Stimulated activated CD4-positive, alpha-beta T cell treated with anti-CD3 and anti-CD28 coated beads, TNF-alpha, amount 100 ng/mL, for 24 hours (primary cell): ENCODE measurements at regions not wholly inside any gene's neighbourhood (a gene's known extent, or its start where the extent isn't known, plus 50 kb on each side); places are given as distances from the start of the nearest gene placed in this dataset.

Source experiments
- DNase-seq, 3 experiments: peaks; one replicate each; pipeline ENCODE4 v3.0.0-alpha.2; 2020; ENCODE audit warnings: low read depth in 3 of 3

- DNase-seq: no peak
Observed at GRCh38 chr6:170232186-170233002, 58.5 kb downstream of the DLL1 start.

- DNase-seq: no peak
Observed at GRCh38 chr6:170231293-170232185, 59.3 kb downstream of the DLL1 start.

DNA sequence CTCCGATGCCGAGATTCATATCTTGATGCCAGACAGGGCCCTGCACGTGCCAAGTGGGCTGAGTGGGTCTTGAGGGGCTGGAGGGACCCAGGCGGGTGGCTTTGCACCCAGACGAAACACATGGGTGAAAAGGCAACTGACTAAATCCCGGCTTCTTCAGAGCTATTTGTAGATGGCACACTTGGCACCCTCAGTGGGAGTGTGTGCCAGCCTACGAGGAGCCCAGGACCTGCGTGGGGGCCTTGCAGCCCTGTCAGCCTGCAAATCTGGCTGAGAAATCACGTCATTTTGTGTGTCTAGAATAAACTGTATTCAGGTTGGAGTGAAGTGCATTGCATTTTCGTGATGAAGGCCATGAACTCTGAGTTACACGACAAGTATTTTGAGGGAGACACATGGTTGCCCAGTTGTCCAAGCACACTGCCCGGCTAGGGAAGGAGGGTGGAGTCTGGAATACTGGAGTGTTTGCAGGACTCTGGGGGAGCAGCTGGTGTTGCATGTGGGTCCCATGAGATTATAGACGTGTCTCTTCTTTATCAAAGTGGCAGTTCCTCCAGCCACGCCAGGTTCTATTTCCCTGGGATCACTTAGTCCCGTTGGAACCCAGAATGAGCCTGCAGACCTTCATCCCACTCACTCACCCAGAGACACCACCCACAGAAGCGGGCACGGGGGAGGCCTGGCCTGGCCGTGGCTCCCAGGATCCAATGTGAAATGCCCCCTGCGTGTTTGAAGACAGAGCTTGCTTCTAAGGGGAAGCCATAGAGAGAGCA lies 60.2 kb downstream of the DLL1 start:
- DNase-seq: no peak

DNA sequence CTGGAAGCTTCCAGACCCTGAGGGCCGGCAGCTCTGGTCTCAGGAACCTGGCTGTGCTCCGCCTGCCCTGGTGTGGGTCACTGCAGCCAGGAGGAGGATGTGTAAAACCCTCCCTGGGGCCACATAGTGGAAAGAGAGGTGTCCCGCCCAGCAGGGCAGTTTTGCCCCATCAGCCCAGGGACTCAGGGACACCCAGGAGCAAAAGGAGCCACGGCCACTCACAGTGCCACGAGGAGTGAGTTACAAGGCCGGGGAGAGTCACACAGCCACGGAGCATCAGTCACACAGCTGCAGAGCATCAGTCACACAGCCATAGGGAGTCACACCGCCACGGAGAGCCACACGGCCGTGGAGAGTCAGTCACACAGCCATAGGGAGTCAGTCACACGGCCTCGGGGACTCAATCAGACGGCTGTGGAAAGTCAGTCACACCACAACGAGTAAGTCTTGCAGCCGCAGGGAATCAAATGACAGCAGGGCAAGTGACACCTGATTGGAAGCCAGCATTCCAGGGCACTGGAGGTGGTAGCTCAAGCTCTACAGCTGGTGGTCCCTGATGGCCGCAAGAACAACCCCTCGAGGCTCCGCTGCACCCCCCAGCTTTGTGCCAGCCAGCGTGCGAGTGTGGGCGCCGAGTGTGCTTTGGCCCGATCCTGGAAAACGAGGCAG lies 60.9 kb downstream of the DLL1 start:
- no peak for DNase-seq

GRCh38 chr6:170229396-170229795 lies 61.5 kb downstream of the DLL1 start:
- no peak for DNase-seq

DNA sequence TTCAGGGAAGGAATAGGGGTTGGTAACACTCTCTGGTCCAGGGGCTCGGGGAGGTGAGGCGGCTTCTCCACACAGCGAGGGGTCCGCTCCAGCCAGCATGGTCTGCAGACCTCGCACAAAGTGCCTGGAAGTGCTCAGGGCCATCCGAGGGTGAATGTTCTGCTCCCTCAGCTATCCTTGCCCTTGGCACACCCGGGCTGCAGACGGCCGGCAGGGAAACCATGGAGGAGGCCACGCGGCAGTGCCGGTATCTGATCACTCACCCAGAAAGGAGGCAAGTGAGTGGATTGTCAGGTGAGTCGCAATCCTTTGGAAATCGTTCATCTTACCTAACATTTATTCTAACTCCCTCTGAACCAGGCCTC lies 62.0 kb downstream of the DLL1 start:
- DNase-seq: no peak

DNA sequence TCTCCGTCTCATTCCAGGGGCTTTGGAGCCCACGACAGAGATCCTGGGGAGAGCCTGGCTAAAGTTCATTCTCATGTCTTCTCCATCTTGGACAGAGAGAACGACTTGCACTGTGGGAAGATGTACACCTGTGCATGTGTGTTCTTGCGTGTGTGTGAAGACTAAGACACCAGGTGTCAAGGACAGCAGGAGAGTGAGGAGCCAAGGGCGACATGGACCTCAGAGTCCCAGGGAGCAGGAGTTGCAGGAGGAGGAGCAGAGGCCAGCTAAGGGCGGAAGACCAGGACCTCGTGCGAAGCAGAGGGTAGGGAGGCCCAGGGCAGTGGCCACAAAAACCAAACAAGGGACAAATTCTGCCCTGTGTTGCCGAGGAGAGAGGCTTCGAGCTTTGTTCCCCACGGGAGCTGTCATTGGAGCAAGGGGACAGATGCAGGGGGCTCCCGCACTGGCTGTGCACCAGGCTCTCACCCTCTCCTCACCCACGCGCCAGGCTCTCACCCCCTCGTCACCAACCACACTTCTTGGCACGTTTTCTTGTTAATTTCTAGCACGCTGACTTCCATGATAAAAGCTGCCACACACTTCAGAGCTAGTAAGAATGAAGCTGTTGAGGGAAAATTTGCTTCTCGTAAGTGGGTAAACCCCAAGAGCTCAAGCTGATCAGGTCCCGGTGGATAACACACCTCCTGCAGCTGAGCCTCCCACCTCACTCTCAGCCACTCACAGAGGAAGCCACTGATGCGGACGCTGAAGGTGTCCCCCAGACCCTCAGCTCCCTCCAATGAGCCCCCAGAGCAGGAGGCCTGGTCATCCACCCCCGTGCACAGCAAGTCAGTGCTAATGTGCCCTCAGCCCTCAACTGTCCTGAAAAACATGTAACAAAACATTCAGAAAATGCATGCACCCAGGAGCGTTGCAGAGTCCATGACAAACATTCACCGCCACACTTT lies 62.6 kb downstream of the DLL1 start:
- no peak for DNase-seq

DNA sequence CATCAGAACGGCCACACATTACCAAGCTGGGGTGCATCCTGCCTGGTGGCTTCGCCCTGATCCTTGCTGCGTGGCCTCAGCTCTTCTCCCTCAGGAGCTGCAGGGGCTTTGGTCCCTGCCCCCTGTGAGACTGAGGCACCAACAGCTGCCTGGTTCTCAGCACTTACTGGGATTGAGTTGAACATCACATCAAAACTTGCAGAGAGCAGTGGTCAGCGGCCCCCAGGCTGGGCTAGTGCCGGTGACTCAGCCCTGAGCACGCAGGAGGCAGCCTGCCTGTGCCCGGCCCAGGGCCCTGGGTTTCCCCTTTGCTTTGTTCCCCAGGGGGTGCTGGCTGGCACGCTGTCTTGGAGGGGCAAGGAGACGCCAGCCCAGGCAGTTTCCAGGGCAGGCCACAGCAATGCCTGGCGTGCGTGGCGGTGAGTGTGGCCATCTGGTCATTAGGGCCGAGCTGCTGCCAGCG lies 63.3 kb downstream of the DLL1 start:
- no peak for DNase-seq

DNA sequence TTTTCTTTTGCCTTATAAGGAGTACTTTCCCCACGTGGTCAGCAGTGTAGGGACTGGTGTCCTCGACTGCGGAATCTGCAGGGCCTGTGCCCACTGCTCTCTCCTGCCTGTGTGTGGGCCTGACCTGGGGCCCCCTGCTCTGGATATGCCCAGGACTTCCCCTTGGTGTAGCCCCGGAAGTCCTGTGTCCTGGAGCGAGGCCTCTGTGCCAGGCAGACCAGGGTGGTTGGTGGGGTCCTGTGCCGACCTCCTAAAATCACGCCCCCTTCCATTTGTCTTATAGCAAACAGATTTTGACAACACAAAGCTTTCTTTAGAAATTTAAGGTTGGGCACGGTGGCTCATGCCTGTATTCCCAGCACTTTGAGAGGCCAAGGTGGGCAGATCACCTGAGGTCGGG lies 64.2 kb downstream of the DLL1 start:
- DNase-seq: no peak

DNA sequence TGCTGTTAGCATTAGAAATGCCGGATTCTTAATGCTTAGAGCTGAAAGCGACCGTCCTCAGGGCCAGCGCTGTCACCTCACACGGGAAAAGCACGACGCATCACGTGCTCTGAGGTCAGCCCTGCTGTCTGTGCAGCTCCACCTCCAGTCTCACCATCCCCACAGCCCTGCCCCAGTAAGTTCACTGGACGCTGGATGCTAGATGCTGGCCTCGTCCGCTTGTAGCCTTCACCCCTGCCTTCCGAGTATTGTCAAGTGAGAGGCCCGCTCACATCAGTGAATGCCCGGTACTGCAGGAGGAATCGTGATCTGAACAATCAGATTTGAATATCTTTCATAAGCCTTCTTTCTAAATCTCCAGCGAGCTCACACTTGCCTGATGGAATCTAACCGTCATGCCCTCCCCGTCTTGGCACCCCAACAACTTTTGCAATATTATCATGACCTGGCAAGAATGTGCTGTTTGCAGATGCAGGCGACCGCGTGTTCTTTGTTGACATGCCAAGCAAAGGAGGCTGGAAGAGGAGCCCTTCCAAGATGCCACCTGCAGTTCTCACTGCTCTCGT lies 64.9 kb downstream of the DLL1 start:
- DNase-seq: no peak

- DNase-seq: no peak
Observed at GRCh38 chr6:170224694-170225660, 65.9 kb downstream of the DLL1 start.

DNA sequence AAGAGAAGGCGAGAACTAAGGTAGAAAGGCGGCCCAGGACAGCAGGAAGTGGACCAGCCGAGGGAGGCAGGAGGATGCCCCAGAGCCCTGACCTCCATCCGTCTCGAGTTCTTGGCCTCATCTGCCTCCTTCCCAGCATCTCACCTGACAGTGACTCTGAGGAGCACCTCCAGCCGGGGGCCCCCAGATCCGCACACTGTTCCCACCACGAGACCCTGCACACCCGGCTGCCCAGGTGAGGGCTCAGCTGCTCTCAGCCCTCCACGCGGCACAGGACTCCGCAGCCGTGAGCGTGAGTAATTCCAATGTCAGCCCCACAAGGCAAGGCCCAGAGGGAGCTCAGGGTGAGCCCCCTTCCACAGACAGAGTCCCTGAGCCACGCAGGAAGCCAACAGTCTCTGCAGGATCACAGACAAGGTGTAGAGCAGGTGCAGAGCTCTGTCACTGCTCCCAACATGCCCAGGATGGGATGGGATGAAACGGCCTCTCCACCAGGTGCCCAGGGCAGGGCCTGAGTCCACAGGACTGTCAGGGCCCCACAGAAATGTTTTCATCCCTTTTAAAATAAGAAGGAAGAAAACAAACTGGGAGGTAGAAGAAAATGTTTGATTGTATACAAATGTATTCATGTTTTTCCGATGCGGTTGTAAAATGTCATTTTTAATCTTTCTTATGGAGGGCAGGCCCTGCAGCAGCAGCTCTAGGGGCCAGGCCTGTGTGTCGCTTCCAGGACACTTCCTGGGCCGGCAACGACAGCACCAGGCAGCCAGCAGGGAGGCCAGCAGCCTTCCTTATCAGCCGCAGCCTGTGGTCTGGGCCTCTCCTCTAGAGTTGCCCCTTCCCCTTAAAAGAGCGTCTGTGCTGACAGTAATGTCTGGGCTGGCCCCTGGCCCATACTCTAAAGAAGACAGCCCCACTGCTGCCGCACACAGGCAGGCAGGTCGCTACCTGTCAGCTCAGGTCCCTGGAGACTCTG lies 66.9 kb downstream of the DLL1 start:
- no peak for DNase-seq

- no peak for DNase-seq
Observed at GRCh38 chr6:170222498-170223471, 68.1 kb downstream of the DLL1 start.

DNA sequence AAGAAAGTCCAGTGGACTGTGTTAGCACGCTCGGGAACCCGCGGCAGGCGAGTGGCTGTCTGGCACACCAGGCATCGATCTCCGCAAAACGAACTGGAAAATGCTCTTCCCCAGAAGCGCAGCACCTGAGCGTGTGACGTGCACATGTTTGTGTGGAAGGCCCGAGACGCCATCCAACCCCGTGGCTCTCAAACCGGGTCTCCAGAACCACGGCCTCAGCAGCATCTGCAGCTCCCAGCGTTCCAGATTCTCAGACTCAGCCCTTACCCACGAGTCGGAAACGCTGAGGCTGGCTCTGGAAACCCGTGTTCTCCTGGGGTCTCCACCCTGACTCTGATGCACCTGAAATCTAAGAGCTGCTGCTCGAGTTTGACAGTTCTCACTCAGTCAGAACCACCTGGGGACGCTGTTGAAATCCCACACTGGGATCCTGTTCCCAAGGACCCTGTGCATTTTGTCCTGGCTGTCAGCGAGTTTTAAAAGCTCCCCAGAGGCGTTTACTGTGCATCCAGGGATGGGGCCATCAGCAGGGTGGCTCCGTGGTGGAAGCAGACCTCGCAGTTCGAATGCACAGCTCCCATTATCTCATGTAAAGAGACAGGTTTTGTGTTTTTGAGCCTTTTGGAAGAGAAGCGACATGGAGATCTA lies 69.0 kb downstream of the DLL1 start:
- no peak for DNase-seq

DNA sequence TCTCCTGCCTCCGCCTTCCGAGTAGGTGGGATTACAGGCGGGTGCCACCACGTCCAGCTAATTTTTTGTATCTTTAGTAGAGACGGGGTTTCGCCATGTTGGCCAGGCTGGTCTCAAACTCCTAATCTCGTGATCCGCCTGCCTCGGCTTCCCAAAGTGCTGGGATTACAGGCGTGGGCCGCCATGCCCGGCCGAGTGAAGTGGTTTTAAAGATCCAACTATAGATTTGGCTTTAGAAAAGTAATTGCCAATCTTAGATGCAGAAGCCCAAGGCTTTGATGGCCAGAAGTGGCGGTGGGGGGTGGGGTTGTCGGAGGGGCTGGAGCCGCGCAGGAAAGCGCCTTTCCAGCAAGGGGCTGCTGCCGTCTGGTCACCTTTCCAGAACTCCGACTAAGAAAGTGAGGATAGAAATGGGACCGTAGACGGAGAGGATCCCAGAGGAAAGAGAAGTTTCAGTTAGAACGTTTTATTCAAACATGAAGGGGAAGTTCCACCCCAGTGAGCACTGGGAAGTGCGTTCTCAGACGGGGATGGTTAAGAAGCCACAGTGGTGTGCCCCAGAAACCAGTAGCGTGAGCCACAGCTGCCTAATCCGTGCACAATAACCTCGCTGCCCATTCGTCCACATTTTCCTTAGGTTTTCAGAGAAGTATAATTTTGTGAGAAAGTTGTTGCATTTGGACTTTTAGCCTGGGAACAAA lies 69.7 kb downstream of the DLL1 start:
- no peak for DNase-seq
